ENCODE measurements at regions not wholly inside any gene's neighbourhood (a gene's known extent, or its start where the extent isn't known, plus 50 kb on each side); places are given as distances from the start of the nearest gene placed in this dataset.
A peak's percentile ranks its signal among the peaks of the same experiment; 100 is the strongest.
"Not testable (repeated sequence)": the region's sequence is repeated elsewhere in the genome, so short reads cannot be mapped to it uniquely, and the experiment has no call there.

- Mint-ChIP-seq H3K27ac (no peak overlapping the region), H3K4me3 (no peak overlapping the region), H3K36me3 (ENCODE audit: low read depth) (no peaks in the 10 kb centered on the region), H3K27me3 (ENCODE audit: low read depth) (no peaks in the 10 kb centered on the region), H3K9me3 (no peaks in the 10 kb centered on the region), H3K4me1 (peaks cover 23% of the 10 kb centered on the region)
- TF ChIP-seq CTCF (IDR thresholded peaks at IDR 0.05; ENCODE audit: unreplicated experiment in 3 of 3) = no peak
Observed at GRCh38 chr5:60494144-60494543, 205.8 kb downstream of the DEPDC1B start.

- Mint-ChIP-seq H3K36me3 (ENCODE audit: low read depth) (no peaks in the 10 kb centered on the region), H3K9me3 (no peaks in the 10 kb centered on the region), H3K4me3 (no peak overlapping the region), H3K4me1 (peaks cover 19% of the 10 kb centered on the region), H3K27ac (peak overlapping the region in 1 of 3 experiments; percentile 11), H3K27me3 (ENCODE audit: low read depth) (no peaks in the 10 kb centered on the region)
- TF ChIP-seq CTCF (IDR thresholded peaks at IDR 0.05; ENCODE audit: unreplicated experiment in 3 of 3) = no peak
Observed at GRCh38 chr5:60493372-60493771, 206.6 kb downstream of the DEPDC1B start.

DNA sequence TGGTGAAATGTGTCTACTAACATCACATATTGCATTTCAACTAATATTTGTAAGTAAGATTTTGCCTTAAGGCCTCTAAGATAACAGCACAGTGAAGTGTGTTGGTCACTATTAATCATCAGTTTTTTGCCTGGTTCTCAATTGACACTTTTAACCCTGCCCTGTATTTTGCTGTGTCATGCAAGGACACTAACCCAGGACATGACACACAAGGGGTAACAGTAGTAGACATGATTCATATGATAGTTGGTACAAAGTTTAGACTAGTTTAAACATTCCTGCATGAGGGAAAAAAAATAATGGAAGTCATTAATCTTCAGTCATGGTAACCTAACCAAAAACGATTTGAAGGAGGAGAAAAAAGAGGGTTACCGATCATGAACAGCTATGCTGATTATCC is 207.0 kb downstream of the DEPDC1B start:
- Mint-ChIP-seq H3K9me3 (no peaks in the 10 kb centered on the region), H3K36me3 (ENCODE audit: low read depth) (no peaks in the 10 kb centered on the region), H3K4me3 (no peak overlapping the region), H3K27me3 (ENCODE audit: low read depth) (no peaks in the 10 kb centered on the region), H3K27ac (peak overlapping the region in 1 of 3 experiments; percentile 65), H3K4me1 (peaks cover 19% of the 10 kb centered on the region)
- no peak for TF ChIP-seq CTCF (IDR thresholded peaks at IDR 0.05; ENCODE audit: unreplicated experiment in 3 of 3)

DNA sequence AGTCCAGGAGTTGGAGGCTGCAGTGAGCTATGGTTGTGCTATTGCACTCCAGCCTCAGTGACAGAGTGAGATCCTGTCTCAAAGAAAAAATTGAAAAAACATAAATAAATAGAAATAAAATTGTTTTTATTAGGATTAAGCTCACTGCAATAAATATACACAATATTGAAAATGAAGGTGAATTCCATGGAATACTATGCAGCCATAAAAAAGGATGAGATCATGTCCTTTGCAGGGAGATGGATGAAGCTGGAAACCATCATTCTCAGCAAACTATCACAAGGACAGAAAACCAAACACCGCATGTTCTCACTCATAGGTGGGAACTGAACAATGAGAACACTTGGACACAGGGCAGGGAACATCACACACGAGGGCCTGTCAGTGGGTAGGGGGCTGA is 207.6 kb downstream of the DEPDC1B start:
- not testable (repeated sequence) for H3K36me3 Mint-ChIP-seq (ENCODE audit: low read depth); H3K9me3 Mint-ChIP-seq; H3K4me3 Mint-ChIP-seq; H3K27me3 Mint-ChIP-seq (ENCODE audit: low read depth); H3K27ac Mint-ChIP-seq
- peaks cover 19% of the 10 kb centered on the region for H3K4me1 Mint-ChIP-seq

- Mint-ChIP-seq H3K9me3 (no peaks in the 10 kb centered on the region), H3K4me1 (peaks cover 18% of the 10 kb centered on the region), H3K27ac (peak overlapping the region in 1 of 3 experiments; percentile 83), H3K4me3 (no peak overlapping the region), H3K27me3 (ENCODE audit: low read depth) (no peaks in the 10 kb centered on the region), H3K36me3 (ENCODE audit: low read depth) (no peaks in the 10 kb centered on the region)
- no peak for TF ChIP-seq CTCF (IDR thresholded peaks at IDR 0.05; ENCODE audit: unreplicated experiment in 3 of 3)
Observed at GRCh38 chr5:60490597-60491166, 209.3 kb downstream of the DEPDC1B start.

- Mint-ChIP-seq H3K4me3 (peak overlapping the region; percentile 9 to 24 (median 16)), H3K27me3 (ENCODE audit: low read depth) (no peaks in the 10 kb centered on the region), H3K27ac (peak overlapping the region; percentile 35 to 83 (median 67)), H3K9me3 (no peaks in the 10 kb centered on the region), H3K36me3 (ENCODE audit: low read depth) (no peaks in the 10 kb centered on the region), H3K4me1 (peaks cover 18% of the 10 kb centered on the region)
- no peak for TF ChIP-seq CTCF (IDR thresholded peaks at IDR 0.05; ENCODE audit: unreplicated experiment in 3 of 3)
Observed at GRCh38 chr5:60489856-60490255, 210.1 kb downstream of the DEPDC1B start.
